ENCODE measurements at regions not wholly inside any gene's neighbourhood (a gene's known extent, or its start where the extent isn't known, plus 50 kb on each side); places are given as distances from the start of the nearest gene placed in this dataset.

- no peaks in the 10 kb centered on the region for H3K27me3 Mint-ChIP-seq
- H3K27ac Mint-ChIP-seq, result no peak overlapping the region
- H3K36me3 Mint-ChIP-seq, result no peaks in the 10 kb centered on the region
- H3K4me1 Mint-ChIP-seq, result peaks cover 6% of the 10 kb centered on the region
- H3K4me3 Mint-ChIP-seq, result no peak overlapping the region
- H3K9me3 Mint-ChIP-seq, result no peaks in the 10 kb centered on the region
- no peak for DNase-seq
Measured at GRCh38 chr14:104373055-104373854, 206.3 kb upstream of the C14orf180 start.

GRCh38 chr14:104373855-104374717, 205.5 kb upstream of the C14orf180 start:
- no peak for DNase-seq
- H3K36me3 Mint-ChIP-seq, result no peaks in the 10 kb centered on the region
- H3K4me1 Mint-ChIP-seq, result peaks cover 6% of the 10 kb centered on the region
- no peaks in the 10 kb centered on the region for H3K9me3 Mint-ChIP-seq
- no peak overlapping the region for H3K27ac Mint-ChIP-seq
- H3K4me3 Mint-ChIP-seq, result no peak overlapping the region
- no peaks in the 10 kb centered on the region for H3K27me3 Mint-ChIP-seq

- H3K9me3 Mint-ChIP-seq, result peaks cover 2% of the 10 kb centered on the region
- H3K27ac Mint-ChIP-seq, result no peak overlapping the region
- no peaks in the 10 kb centered on the region for H3K27me3 Mint-ChIP-seq
- DNase-seq, result no peak
- peaks cover 3% of the 10 kb centered on the region for H3K36me3 Mint-ChIP-seq
- no peak overlapping the region for H3K4me3 Mint-ChIP-seq
- peaks cover 6% of the 10 kb centered on the region for H3K4me1 Mint-ChIP-seq
Measured at GRCh38 chr14:104374718-104375080, 204.9 kb upstream of the C14orf180 start.

GRCh38 chr14:104375551-104376201, 203.9 kb upstream of the C14orf180 start:
- H3K9me3 Mint-ChIP-seq, result peaks cover 3% of the 10 kb centered on the region
- no peak for DNase-seq
- peaks cover 6% of the 10 kb centered on the region for H3K4me1 Mint-ChIP-seq
- H3K36me3 Mint-ChIP-seq, result peaks cover 4% of the 10 kb centered on the region
- no peaks in the 10 kb centered on the region for H3K27me3 Mint-ChIP-seq
- no peak overlapping the region for H3K27ac Mint-ChIP-seq
- H3K4me3 Mint-ChIP-seq, result no peak overlapping the region

GRCh38 chr14:104376202-104377140, 203.1 kb upstream of the C14orf180 start:
- Mint-ChIP-seq H3K36me3 (peaks cover 4% of the 10 kb centered on the region), H3K4me1 (peaks cover 6% of the 10 kb centered on the region), H3K4me3 (no peak overlapping the region), H3K27ac (no peak overlapping the region), H3K27me3 (no peaks in the 10 kb centered on the region), H3K9me3 (peaks cover 9% of the 10 kb centered on the region)
- no peak for DNase-seq

GRCh38 chr14:104377256-104377655, 202.3 kb upstream of the C14orf180 start:
- no peaks in the 10 kb centered on the region for H3K27me3 Mint-ChIP-seq
- no peak overlapping the region for H3K4me3 Mint-ChIP-seq
- H3K36me3 Mint-ChIP-seq, result peaks cover 4% of the 10 kb centered on the region
- peaks cover 6% of the 10 kb centered on the region for H3K4me1 Mint-ChIP-seq
- H3K27ac Mint-ChIP-seq, result no peak overlapping the region
- DNase-seq, result no peak
- peaks cover 12% of the 10 kb centered on the region for H3K9me3 Mint-ChIP-seq

- no peak for DNase-seq
- Mint-ChIP-seq H3K4me1 (no peaks in the 10 kb centered on the region), H3K27ac (no peak overlapping the region), H3K9me3 (peaks cover 12% of the 10 kb centered on the region), H3K27me3 (no peaks in the 10 kb centered on the region), H3K36me3 (peaks cover 4% of the 10 kb centered on the region), H3K4me3 (no peak overlapping the region)
Measured at GRCh38 chr14:104378698-104379113, 200.9 kb upstream of the C14orf180 start.

GRCh38 chr14:104382361-104383087, 197.0 kb upstream of the C14orf180 start:
- Mint-ChIP-seq H3K36me3 (peaks cover 4% of the 10 kb centered on the region), H3K9me3 (peaks cover 12% of the 10 kb centered on the region), H3K27me3 (no peaks in the 10 kb centered on the region), H3K4me3 (no peak overlapping the region), H3K4me1 (peaks cover 3% of the 10 kb centered on the region), H3K27ac (no peak overlapping the region)
- no peak for DNase-seq

- no peak for DNase-seq
- H3K9me3 Mint-ChIP-seq, result peaks cover 12% of the 10 kb centered on the region
- H3K4me1 Mint-ChIP-seq, result peaks cover 3% of the 10 kb centered on the region
- H3K27me3 Mint-ChIP-seq, result no peaks in the 10 kb centered on the region
- H3K36me3 Mint-ChIP-seq, result peaks cover 4% of the 10 kb centered on the region
- H3K4me3 Mint-ChIP-seq, result no peak overlapping the region
- no peak overlapping the region for H3K27ac Mint-ChIP-seq
Measured at GRCh38 chr14:104383088-104383995, 196.2 kb upstream of the C14orf180 start.

GRCh38 chr14:104383996-104384775, 195.4 kb upstream of the C14orf180 start:
- Mint-ChIP-seq H3K36me3 (peaks cover 4% of the 10 kb centered on the region), H3K27me3 (no peaks in the 10 kb centered on the region), H3K9me3 (peaks cover 12% of the 10 kb centered on the region), H3K4me1 (peaks cover 7% of the 10 kb centered on the region), H3K4me3 (no peak overlapping the region), H3K27ac (no peak overlapping the region)
- no peak for DNase-seq

- H3K36me3 Mint-ChIP-seq, result peaks cover under 1% of the 10 kb centered on the region
- no peak for DNase-seq
- H3K27me3 Mint-ChIP-seq, result no peaks in the 10 kb centered on the region
- H3K4me1 Mint-ChIP-seq, result peaks cover 11% of the 10 kb centered on the region
- no peak overlapping the region for H3K4me3 Mint-ChIP-seq
- no peak overlapping the region for H3K27ac Mint-ChIP-seq
- peaks cover 10% of the 10 kb centered on the region for H3K9me3 Mint-ChIP-seq
Measured at GRCh38 chr14:104384776-104385071, 194.8 kb upstream of the C14orf180 start.

GRCh38 chr14:104385111-104385510, 194.5 kb upstream of the C14orf180 start:
- no peak overlapping the region for H3K4me3 Mint-ChIP-seq
- H3K4me1 Mint-ChIP-seq, result peaks cover 15% of the 10 kb centered on the region
- DNase-seq, result no peak
- H3K36me3 Mint-ChIP-seq, result no peaks in the 10 kb centered on the region
- H3K27ac Mint-ChIP-seq, result no peak overlapping the region
- peaks cover 9% of the 10 kb centered on the region for H3K9me3 Mint-ChIP-seq
- H3K27me3 Mint-ChIP-seq, result no peaks in the 10 kb centered on the region
